IMR-90 (cell line): ENCODE measurements at regions not wholly inside any gene's neighbourhood (a gene's known extent, or its start where the extent isn't known, plus 50 kb on each side); places are given as distances from the start of the nearest gene placed in this dataset.

ENCODE experiments used
- ATAC-seq: fragments of 200-7000 bp; cut with Tn5 transposase; 2 replicates; pipeline ENCODE4 v1.9.1; 2020; ENCODE audit warnings: low read depth, mild to moderate bottlenecking, moderate library complexity
- BruUV-seq: library from RNA; stranded (reverse); fragments of 400-500 nt; replicated peaks from 2 replicates; lab custom pipeline; 2021; lab: Mats Ljungman, UMichigan
- CTCF ChIA-PET: fragments of 300-600 bp; formaldehyde crosslinking; extraction: SDS; loops from one replicate; lab custom pipeline; 2021; ENCODE audit warnings: antibody characterized with exemption; lab: Yijun Ruan, JAX
- POLR2A ChIA-PET: fragments of 300-600 bp; sonication (Branson Sonifier 250); formaldehyde crosslinking; loops from one replicate; lab custom pipeline; 2022; ENCODE audit warnings: antibody characterized with exemption; ENCODE audit not compliant: unreplicated experiment; lab: Charles Lee
- DNase-seq: peaks from one replicate; pipeline ENCODE4 v3.0.0; 2013
- H2AFZ ChIP-seq: replicated peaks from 2 replicates; pipeline ENCODE3; 2013; ENCODE audit warnings: low read length, mild to moderate bottlenecking; ENCODE audit not compliant: poor library complexity
- H2AK5ac ChIP-seq: 2 replicates; pipeline ENCODE4 v1.6.1; 2013; ENCODE audit warnings: low read depth, low read length, inconsistent platforms
- H2AK9ac ChIP-seq: replicated peaks from 2 replicates; pipeline ENCODE3; 2013; ENCODE audit warnings: mild to moderate bottlenecking, low read depth, low read length, moderate library complexity; ENCODE audit not compliant: poor library complexity
- H2BK120ac ChIP-seq: 2 replicates; pipeline ENCODE4 v1.6.1; 2013; ENCODE audit warnings: low read depth, low read length, inconsistent platforms
- H2BK15ac ChIP-seq: 3 replicates; pipeline ENCODE4 v1.6.1; 2013; ENCODE audit warnings: low read depth, low read length, inconsistent platforms
- H2BK20ac ChIP-seq: 2 replicates; pipeline ENCODE4 v1.6.1; 2013; ENCODE audit warnings: low read depth, mild to moderate bottlenecking, inconsistent platforms, low read length, moderate library complexity
- H2BK5ac ChIP-seq: 2 replicates; pipeline ENCODE4 v1.6.1; 2013; ENCODE audit warnings: mild to moderate bottlenecking, low read depth, low read length, inconsistent platforms; ENCODE audit not compliant: poor library complexity, severe bottlenecking
- H3K14ac ChIP-seq: replicated peaks from 2 replicates; pipeline ENCODE4 v1.6.1; 2013; ENCODE audit warnings: low read depth, low read length, inconsistent platforms
- H3K18ac ChIP-seq: 2 replicates; pipeline ENCODE4 v1.6.1; 2013; ENCODE audit warnings: low read depth, low read length, control low read depth
- H3K23ac ChIP-seq: 2 replicates; pipeline ENCODE4 v1.6.1; 2013; ENCODE audit warnings: low read depth, low read length, inconsistent platforms
- H3K27ac ChIP-seq: 2 replicates; pipeline ENCODE4 v1.5.1; 2013; ENCODE audit warnings: mild to moderate bottlenecking, control low read depth, low read length; ENCODE audit not compliant: insufficient read depth
- H3K27me3 ChIP-seq: 2 replicates; pipeline ENCODE4 v1.6.1; 2013; ENCODE audit warnings: low read length; ENCODE audit not compliant: control insufficient read depth, insufficient read depth
- H3K36me3 ChIP-seq: 2 replicates; pipeline ENCODE4 v1.6.1; 2013; ENCODE audit warnings: low read length, mixed read lengths; ENCODE audit not compliant: control insufficient read depth, insufficient read depth
- H3K4ac ChIP-seq: 2 replicates; pipeline ENCODE4 v1.6.1; 2013; ENCODE audit warnings: low read depth, low read length, inconsistent platforms
- H3K4me1 ChIP-seq: 2 replicates; pipeline ENCODE4 v1.6.1; 2013; ENCODE audit warnings: low read length, mixed read lengths; ENCODE audit not compliant: control insufficient read depth, insufficient read depth
- H3K4me2 ChIP-seq: 2 replicates; pipeline ENCODE4 v1.6.1; 2013; ENCODE audit warnings: low read depth, mild to moderate bottlenecking, control low read depth, low read length, moderate library complexity
- H3K4me3 ChIP-seq: 2 replicates; pipeline ENCODE4 v1.5.1; 2013; ENCODE audit warnings: low read depth, mild to moderate bottlenecking, control low read depth, low read length, moderate library complexity; ENCODE audit not compliant: insufficient read depth
- H3K56ac ChIP-seq: 2 replicates; pipeline ENCODE4 v1.6.1; 2013; ENCODE audit warnings: low read length, inconsistent platforms; ENCODE audit not compliant: insufficient read depth; ENCODE audit errors: extremely low read depth
- H3K79me1 ChIP-seq, 2 experiments: 2 replicates each; pipeline ENCODE4 v1.6.1; 2013; ENCODE audit warnings: low read length in 2 of 2, inconsistent platforms in 1 of 2, low read depth in 1 of 2
- H3K9ac ChIP-seq: 2 replicates; pipeline ENCODE4 v1.6.1; 2013; ENCODE audit warnings: low read depth, low read length, control low read depth
- H3K9me1 ChIP-seq: 2 replicates; pipeline ENCODE4 v1.6.1; 2013; ENCODE audit warnings: low read length, inconsistent platforms; ENCODE audit not compliant: insufficient read depth
- H3K9me3 ChIP-seq: 2 replicates; pipeline ENCODE4 v1.6.1; 2013; ENCODE audit warnings: low read length; ENCODE audit not compliant: control insufficient read depth, insufficient read depth
- H4K20me1 ChIP-seq: 2 replicates; pipeline ENCODE4 v1.6.1; 2013; ENCODE audit warnings: low read length, inconsistent platforms; ENCODE audit not compliant: insufficient read depth
- H4K5ac ChIP-seq: 2 replicates; pipeline ENCODE4 v1.6.1; 2013; ENCODE audit warnings: mild to moderate bottlenecking, low read depth, low read length, control low read depth
- H4K8ac ChIP-seq, 2 experiments: 2 replicates each; pipeline ENCODE4 v1.6.1; 2013; ENCODE audit warnings: low read depth in 2 of 2, low read length in 2 of 2, control low read depth in 1 of 2, inconsistent platforms in 1 of 2
- H4K91ac ChIP-seq: 2 replicates; pipeline ENCODE4 v1.6.1; 2013; ENCODE audit warnings: low read depth, low read length, inconsistent platforms; ENCODE audit not compliant: insufficient read depth
- BHLHE40 ChIP-seq: fragments of 150-350 bp; IDR thresholded peaks from 2 replicates; pipeline ENCODE4 v1.6.1; 2016; ENCODE audit warnings: mild to moderate bottlenecking, low read depth, low read length
- FOS ChIP-seq: fragments of 150-350 bp; IDR thresholded peaks from 2 replicates; pipeline ENCODE4 v1.6.1; 2016; ENCODE audit warnings: low read depth, low read length
- NFE2L2 ChIP-seq: fragments of 150-350 bp; IDR thresholded peaks from 2 replicates; pipeline ENCODE4 v1.6.1; 2016; ENCODE audit warnings: low read depth, mild to moderate bottlenecking, low read length
- WGBS, 2 experiments: methylation state at CpG; one replicate each; pipeline versions ENCODE4 v1.1.5 to v1.1.7; 2013; ENCODE audit warnings: missing lambda C conversion rate in 2 of 2; ENCODE audit not compliant: insufficient read length in 1 of 2; ENCODE audit errors: extremely low coverage in 2 of 2; 5-methylcytosine and 5-hydroxymethylcytosine counted together
- dilution Hi-C: fragments of 300-500 bp; cut with HindIII; formaldehyde crosslinking; loops from one replicate; pipeline ENCODE4 v1.14.3; 2018; ENCODE audit warnings: low sequenced_read_pairs; ENCODE audit not compliant: unreplicated experiment
- in situ Hi-C: fragments of 300-500 bp; cut with MboI; formaldehyde crosslinking; loops from 3 replicates; pipeline ENCODE4 v1.14.3; 2019; ENCODE audit warnings: low sequenced_read_pairs, inconsistent platforms, mixed read lengths
- intact Hi-C: fragments of 100-400 bp; cut with micrococcal nuclease; formaldehyde crosslinking; loops from 2 replicates; pipeline ENCODE4 v1.10.0; 2022

GRCh38 chr10:46232084-46232483 is 54.7 kb upstream of the ANTXRL start:
- peaks cover 3% of the 10 kb centered on the region; the same call in 1 of the 2 replicates for H3K27me3 ChIP-seq
- H3K14ac ChIP-seq = no peak overlapping the region
- ChIA-PET POLR2A (no interaction called here), CTCF (no interaction called here)
- WGBS, 2 experiments = no CpG with 5 or more reads among the region's 2 CpGs
- no peak for TF ChIP-seq FOS
- no peak for TF ChIP-seq BHLHE40
- TF ChIP-seq NFE2L2 = no peak
- H3K18ac ChIP-seq = no peak overlapping the region
- H3K4me3 ChIP-seq = no peak overlapping the region
- peaks cover 3% of the 10 kb centered on the region for H3K4me1 ChIP-seq
- no peak overlapping the region for H2AK5ac ChIP-seq
- DNase-seq (no peak), ATAC-seq (no peak)
- no peak overlapping the region for H3K56ac ChIP-seq
- no peaks in the 10 kb centered on the region for H4K20me1 ChIP-seq
- H3K79me1 ChIP-seq = no peaks in the 10 kb centered on the region
- H3K27ac ChIP-seq = no peak overlapping the region
- H4K8ac ChIP-seq = no peak overlapping the region
- no peak overlapping the region for H4K91ac ChIP-seq
- H2BK20ac ChIP-seq = no peak overlapping the region
- H2AK9ac ChIP-seq = no peak overlapping the region
- no TSS peak for BruUV-seq
- no peak overlapping the region for H2BK5ac ChIP-seq
- in situ Hi-C loops = no loop called here
- H3K36me3 ChIP-seq = no peaks in the 10 kb centered on the region
- no peaks in the 10 kb centered on the region for H3K9me1 ChIP-seq
- intact Hi-C loops = no loop called here
- H2BK120ac ChIP-seq = no peak overlapping the region
- H4K5ac ChIP-seq = no peak overlapping the region
- no peak overlapping the region for H3K9ac ChIP-seq
- dilution Hi-C loops = no loop called here
- no peak overlapping the region for H3K23ac ChIP-seq
- no peaks in the 10 kb centered on the region for H3K9me3 ChIP-seq
- no peak overlapping the region for H2AFZ ChIP-seq
- no peak overlapping the region for H3K4me2 ChIP-seq
- H3K4ac ChIP-seq = no peak overlapping the region
- no peak overlapping the region for H2BK15ac ChIP-seq
